Smooth muscle cell (in vitro differentiated cells): ENCODE measurements at regions not wholly inside any gene's neighbourhood (a gene's known extent, or its start where the extent isn't known, plus 50 kb on each side); places are given as distances from the start of the nearest gene placed in this dataset.

Source experiments
- DNase-seq: peaks from one replicate; lab custom pipeline; 2025; ENCODE audit not compliant: unreplicated experiment; lab: John Stamatoyannopoulos, UW
- H2AFZ ChIP-seq: fragments of 200-600 bp; sonication (generic); 2 replicates; pipeline ENCODE4 v1.6.0; 2016; ENCODE audit warnings: antibody characterized with exemption, low read depth, mild to moderate bottlenecking
- H3F3A ChIP-seq: fragments of 200-600 bp; sonication (generic); 2 replicates; pipeline ENCODE4 v1.6.0; 2017; ENCODE audit warnings: antibody characterized with exemption, low read depth
- H3K27ac ChIP-seq: fragments of 200-600 bp; sonication (generic); 2 replicates; pipeline ENCODE4 v1.5.1; 2016; ENCODE audit warnings: low read depth, mild to moderate bottlenecking
- H3K27me3 ChIP-seq: fragments of 200-600 bp; sonication (generic); 2 replicates; pipeline ENCODE4 v1.6.1; 2016; ENCODE audit warnings: low read depth, mild to moderate bottlenecking
- H3K36me3 ChIP-seq: fragments of 200-600 bp; sonication (generic); 2 replicates; pipeline ENCODE4 v1.5.1; 2016; ENCODE audit warnings: low read depth
- H3K4me1 ChIP-seq: fragments of 200-600 bp; sonication (generic); 2 replicates; pipeline ENCODE4 v1.5.1; 2016; ENCODE audit warnings: low read depth
- H3K4me2 ChIP-seq: fragments of 200-600 bp; sonication (generic); 2 replicates; pipeline ENCODE4 v1.6.0; 2016; ENCODE audit warnings: mild to moderate bottlenecking
- H3K4me3 ChIP-seq: fragments of 200-600 bp; sonication (generic); 2 replicates; pipeline ENCODE4 v1.5.1; 2016; ENCODE audit warnings: mild to moderate bottlenecking
- H3K79me2 ChIP-seq: fragments of 200-600 bp; sonication (generic); 2 replicates; pipeline ENCODE4 v1.6.0; 2016; ENCODE audit warnings: low read depth, mild to moderate bottlenecking
- H3K9ac ChIP-seq: fragments of 200-600 bp; sonication (generic); 2 replicates; pipeline ENCODE4 v1.6.0; 2016; ENCODE audit warnings: low read depth
- H3K9me3 ChIP-seq: fragments of 200-600 bp; sonication (generic); replicated peaks from 2 replicates; pipeline ENCODE4 v1.5.1; 2016; ENCODE audit warnings: low read depth
- H4K20me1 ChIP-seq: fragments of 200-600 bp; sonication (generic); 2 replicates; pipeline ENCODE4 v1.6.0; 2016; ENCODE audit warnings: low read depth
- CTCF ChIP-seq: fragments of 200-600 bp; sonication (generic); IDR thresholded peaks from 2 replicates; pipeline ENCODE4 v1.5.1; 2017; ENCODE audit warnings: borderline replicate concordance, mild to moderate bottlenecking, antibody characterized with exemption; ENCODE audit not compliant: insufficient read depth, poor library complexity, severe bottlenecking
- WGBS: methylation state at CpG from one replicate; pipeline ENCODE4 v1.1.7; 2016; ENCODE audit warnings: low lambda C conversion rate; 5-methylcytosine and 5-hydroxymethylcytosine counted together

- 89% methylated on average over 1 of the region's 1 CpG for WGBS
- no peaks in the 10 kb centered on the region for H3K9me3 ChIP-seq
- no peak for TF ChIP-seq CTCF
- H3K4me3 ChIP-seq, result no peak overlapping the region
- no peaks in the 10 kb centered on the region for H3F3A ChIP-seq
- peaks cover 5% of the 10 kb centered on the region for H3K4me1 ChIP-seq
- no peaks in the 10 kb centered on the region for H3K36me3 ChIP-seq
- H3K27ac ChIP-seq, result no peak overlapping the region
- no peaks in the 10 kb centered on the region for H4K20me1 ChIP-seq
- no peak overlapping the region for H2AFZ ChIP-seq
- H3K4me2 ChIP-seq, result no peak overlapping the region
- DNase-seq, result no peak
- no peak overlapping the region for H3K9ac ChIP-seq
- H3K79me2 ChIP-seq, result no peaks in the 10 kb centered on the region
- H3K27me3 ChIP-seq, result no peaks in the 10 kb centered on the region
Measured at GRCh38 chr5:117860550-117860949, 1127.8 kb downstream of the DTWD2 start.

GRCh38 chr5:117859176-117859575 lies 1129.2 kb downstream of the DTWD2 start:
- Histone ChIP-seq H2AFZ (no peak overlapping the region), H3K4me3 (no peak overlapping the region), H3K27ac (no peak overlapping the region), H3K79me2 (no peaks in the 10 kb centered on the region), H3K9me3 (no peaks in the 10 kb centered on the region), H3K4me2 (no peak overlapping the region), H3K9ac (no peak overlapping the region), H3F3A (no peaks in the 10 kb centered on the region), H3K4me1 (peaks cover 5% of the 10 kb centered on the region), H3K36me3 (no peaks in the 10 kb centered on the region), H4K20me1 (no peaks in the 10 kb centered on the region), H3K27me3 (no peaks in the 10 kb centered on the region)
- DNase-seq, result no peak
- WGBS, result 80% methylated on average over 1 of the region's 1 CpG
- no peak for TF ChIP-seq CTCF

GRCh38 chr5:117856713-117857112 lies 1131.6 kb downstream of the DTWD2 start:
- no peaks in the 10 kb centered on the region for H3K79me2 ChIP-seq
- H3K4me1 ChIP-seq, result peaks cover 5% of the 10 kb centered on the region
- no peaks in the 10 kb centered on the region for H4K20me1 ChIP-seq
- H3K27me3 ChIP-seq, result no peaks in the 10 kb centered on the region
- no peaks in the 10 kb centered on the region for H3K9me3 ChIP-seq
- no peaks in the 10 kb centered on the region for H3K36me3 ChIP-seq
- no peak overlapping the region for H3K4me2 ChIP-seq
- H3K9ac ChIP-seq, result no peak overlapping the region
- no peak overlapping the region for H3K4me3 ChIP-seq
- H3F3A ChIP-seq, result no peaks in the 10 kb centered on the region
- no peak overlapping the region for H3K27ac ChIP-seq
- no peak for TF ChIP-seq CTCF
- no peak overlapping the region for H2AFZ ChIP-seq
- no peak for DNase-seq
- WGBS, result 74% methylated on average over 4 of the region's 4 CpGs

GRCh38 chr5:117837786-117838185 lies 1150.6 kb downstream of the DTWD2 start:
- Histone ChIP-seq H2AFZ (no peak overlapping the region), H3K4me3 (no peak overlapping the region), H3K27me3 (no peaks in the 10 kb centered on the region), H4K20me1 (no peaks in the 10 kb centered on the region), H3K4me2 (no peak overlapping the region), H3K9ac (no peak overlapping the region), H3K36me3 (no peaks in the 10 kb centered on the region), H3K27ac (no peak overlapping the region), H3K79me2 (no peaks in the 10 kb centered on the region), H3K4me1 (no peaks in the 10 kb centered on the region), H3K9me3 (no peaks in the 10 kb centered on the region), H3F3A (no peaks in the 10 kb centered on the region)
- no peak for TF ChIP-seq CTCF
- DNase-seq, result no peak
- 95% methylated on average over 4 of the region's 4 CpGs for WGBS
